ENCODE measurements at regions not wholly inside any gene's neighbourhood (a gene's known extent, or its start where the extent isn't known, plus 50 kb on each side); places are given as distances from the start of the nearest gene placed in this dataset.
"Not testable (repeated sequence)": the region's sequence is repeated elsewhere in the genome, so short reads cannot be mapped to it uniquely, and the experiment has no call there.

- DNase-seq (ENCODE audit: low read depth in 2 of 2): not testable (repeated sequence)
Observed at GRCh38 chr5:117720784-117721183, 1146.2 kb upstream of the SEMA6A start.

- no peak for DNase-seq (ENCODE audit: low read depth in 2 of 2)
Observed at GRCh38 chr5:117719413-117719812, 1144.8 kb upstream of the SEMA6A start.

- no peak for DNase-seq (ENCODE audit: low read depth in 2 of 2)
Observed at GRCh38 chr5:117713585-117714198, 1139.1 kb upstream of the SEMA6A start.

- DNase-seq (ENCODE audit: low read depth in 2 of 2): no peak
Observed at GRCh38 chr5:117701062-117701461, 1126.4 kb upstream of the SEMA6A start.

GRCh38 chr5:117692606-117693005, 1118.0 kb upstream of the SEMA6A start:
- no peak for DNase-seq (ENCODE audit: low read depth in 2 of 2)

- no peak for DNase-seq (ENCODE audit: low read depth in 2 of 2)
Observed at GRCh38 chr5:117691081-117691870, 1116.7 kb upstream of the SEMA6A start.

- DNase-seq (ENCODE audit: low read depth in 2 of 2): no peak
Observed at GRCh38 chr5:117690612-117691011, 1116.0 kb upstream of the SEMA6A start.

GRCh38 chr5:117686926-117687325, 1112.3 kb upstream of the SEMA6A start:
- DNase-seq (ENCODE audit: low read depth in 2 of 2): no peak

GRCh38 chr5:117682416-117682815, 1107.8 kb upstream of the SEMA6A start:
- no peak for DNase-seq (ENCODE audit: low read depth in 2 of 2)

GRCh38 chr5:117681431-117682254, 1107.0 kb upstream of the SEMA6A start:
- DNase-seq (ENCODE audit: low read depth in 2 of 2): no peak

- DNase-seq (ENCODE audit: low read depth in 2 of 2): no peak
Observed at GRCh38 chr5:117680426-117680825, 1105.8 kb upstream of the SEMA6A start.

- no peak for DNase-seq (ENCODE audit: low read depth in 2 of 2)
Observed at GRCh38 chr5:117679046-117679445, 1104.4 kb upstream of the SEMA6A start.

- DNase-seq (ENCODE audit: low read depth in 2 of 2): no peak
Observed at GRCh38 chr5:117675646-117676045, 1101.0 kb upstream of the SEMA6A start.

- no peak for DNase-seq (ENCODE audit: low read depth in 2 of 2)
Observed at GRCh38 chr5:117671551-117671950, 1096.9 kb upstream of the SEMA6A start.

GRCh38 chr5:117667105-117667504, 1092.5 kb upstream of the SEMA6A start:
- no peak for DNase-seq (ENCODE audit: low read depth in 2 of 2)

GRCh38 chr5:117665121-117665520, 1090.5 kb upstream of the SEMA6A start:
- no peak for DNase-seq (ENCODE audit: low read depth in 2 of 2)

- no peak for DNase-seq (ENCODE audit: low read depth in 2 of 2)
Observed at GRCh38 chr5:117662361-117662760, 1087.7 kb upstream of the SEMA6A start.

- no peak for DNase-seq (ENCODE audit: low read depth in 2 of 2)
Observed at GRCh38 chr5:117657541-117657940, 1082.9 kb upstream of the SEMA6A start.

GRCh38 chr5:117652958-117653280, 1078.3 kb upstream of the SEMA6A start:
- DNase-seq (ENCODE audit: low read depth in 2 of 2): no peak

GRCh38 chr5:117652036-117652957, 1077.7 kb upstream of the SEMA6A start:
- DNase-seq (ENCODE audit: low read depth in 2 of 2): no peak

- DNase-seq (ENCODE audit: low read depth in 2 of 2): no peak
Observed at GRCh38 chr5:117649821-117650220, 1075.2 kb upstream of the SEMA6A start.

GRCh38 chr5:117645400-117645799, 1070.8 kb upstream of the SEMA6A start:
- DNase-seq (ENCODE audit: low read depth in 2 of 2): no peak

All from stimulated activated CD4-positive, alpha-beta T cell treated with anti-CD3 and anti-CD28 coated beads, Interleukin-1b, Interleukin-23, amount 100 ng/mL, for 1 hour (primary cell).